ENCODE measurements at regions not wholly inside any gene's neighbourhood (a gene's known extent, or its start where the extent isn't known, plus 50 kb on each side); places are given as distances from the start of the nearest gene placed in this dataset.
"Not testable (repeated sequence)": the region's sequence is repeated elsewhere in the genome, so short reads cannot be mapped to it uniquely, and the experiment has no call there.

GRCh38 chr22:47628477-47629272, 866.2 kb downstream of the TBC1D22A start:
- no peak for DNase-seq

GRCh38 chr22:47627556-47628253, 865.3 kb downstream of the TBC1D22A start:
- no peak for DNase-seq

GRCh38 chr22:47626428-47627390, 864.3 kb downstream of the TBC1D22A start:
- DNase-seq = no peak

- no peak for DNase-seq
Observed at GRCh38 chr22:47625531-47626427, 863.3 kb downstream of the TBC1D22A start.

GRCh38 chr22:47625013-47625385, 862.5 kb downstream of the TBC1D22A start:
- DNase-seq = no peak

GRCh38 chr22:47624252-47625012, 862.0 kb downstream of the TBC1D22A start:
- no peak for DNase-seq

GRCh38 chr22:47623763-47624148, 861.3 kb downstream of the TBC1D22A start:
- no peak for DNase-seq

GRCh38 chr22:47623066-47623762, 860.8 kb downstream of the TBC1D22A start:
- DNase-seq = no peak

GRCh38 chr22:47622541-47622940, 860.1 kb downstream of the TBC1D22A start:
- no peak for DNase-seq

GRCh38 chr22:47621253-47621652, 858.8 kb downstream of the TBC1D22A start:
- no peak for DNase-seq

GRCh38 chr22:47620391-47620790, 857.9 kb downstream of the TBC1D22A start:
- no peak for DNase-seq

GRCh38 chr22:47619631-47620030, 857.2 kb downstream of the TBC1D22A start:
- no peak for DNase-seq

- DNase-seq = no peak
Observed at GRCh38 chr22:47618180-47619010, 855.9 kb downstream of the TBC1D22A start.

- no peak for DNase-seq
Observed at GRCh38 chr22:47617186-47617585, 854.7 kb downstream of the TBC1D22A start.

GRCh38 chr22:47616396-47617020, 854.1 kb downstream of the TBC1D22A start:
- no peak for DNase-seq

- no peak for DNase-seq
Observed at GRCh38 chr22:47615051-47615450, 852.6 kb downstream of the TBC1D22A start.

- no peak for DNase-seq
Observed at GRCh38 chr22:47613606-47614350, 851.3 kb downstream of the TBC1D22A start.

GRCh38 chr22:47613181-47613580, 850.7 kb downstream of the TBC1D22A start:
- DNase-seq = not testable (repeated sequence)
